ENCODE measurements at regions not wholly inside any gene's neighbourhood (a gene's known extent, or its start where the extent isn't known, plus 50 kb on each side); places are given as distances from the start of the nearest gene placed in this dataset.

GRCh38 chr15:69802432-69802831, 295.3 kb downstream of the TLE3 start:
- H3K9me3 ChIP-seq (ENCODE audit: control insufficient read depth, insufficient read depth, low read depth, low read length) = no peaks in the 10 kb centered on the region
- H3K36me3 ChIP-seq (ENCODE audit: control insufficient read depth, insufficient read depth, low read length) = no peaks in the 10 kb centered on the region
- ATAC-seq (no peak), DNase-seq (ENCODE audit: low read depth, low spot score) (no peak)
- intact Hi-C loops (cut with micrococcal nuclease; ENCODE audit: unreplicated experiment) = no loop called here
- no peak overlapping the region for H3K4me3 ChIP-seq (ENCODE audit: low read depth in 2 of 2, low read length in 2 of 2)
- no peaks in the 10 kb centered on the region for H3K4me1 ChIP-seq (ENCODE audit: control insufficient read depth, insufficient read depth, low read length)
- in situ Hi-C loops (cut with HindIII; ENCODE audit: low pct_unique_long_range_greater_than_20kb, low sequenced_read_pairs) = no loop called here
- no peak overlapping the region for H3K27ac ChIP-seq (ENCODE audit: low read length)
- no TSS peak for BruUV-seq (replicated peaks)
- ChIA-PET POLR2A (no interaction called here), CTCF (no interaction called here)
- TF ChIP-seq, protein P1, sequence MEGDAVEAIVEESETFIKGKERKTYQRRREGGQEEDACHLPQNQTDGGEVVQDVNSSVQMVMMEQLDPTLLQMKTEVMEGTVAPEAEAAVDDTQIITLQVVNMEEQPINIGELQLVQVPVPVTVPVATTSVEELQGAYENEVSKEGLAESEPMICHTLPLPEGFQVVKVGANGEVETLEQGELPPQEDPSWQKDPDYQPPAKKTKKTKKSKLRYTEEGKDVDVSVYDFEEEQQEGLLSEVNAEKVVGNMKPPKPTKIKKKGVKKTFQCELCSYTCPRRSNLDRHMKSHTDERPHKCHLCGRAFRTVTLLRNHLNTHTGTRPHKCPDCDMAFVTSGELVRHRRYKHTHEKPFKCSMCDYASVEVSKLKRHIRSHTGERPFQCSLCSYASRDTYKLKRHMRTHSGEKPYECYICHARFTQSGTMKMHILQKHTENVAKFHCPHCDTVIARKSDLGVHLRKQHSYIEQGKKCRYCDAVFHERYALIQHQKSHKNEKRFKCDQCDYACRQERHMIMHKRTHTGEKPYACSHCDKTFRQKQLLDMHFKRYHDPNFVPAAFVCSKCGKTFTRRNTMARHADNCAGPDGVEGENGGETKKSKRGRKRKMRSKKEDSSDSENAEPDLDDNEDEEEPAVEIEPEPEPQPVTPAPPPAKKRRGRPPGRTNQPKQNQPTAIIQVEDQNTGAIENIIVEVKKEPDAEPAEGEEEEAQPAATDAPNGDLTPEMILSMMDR (IDR thresholded peaks at IDR 0.05) = no peak
- TF ChIP-seq POLR2AphosphoS5 (IDR thresholded peaks at IDR 0.05; ENCODE audit: low read depth, low read length) (no peak), TCF7L2 (IDR thresholded peaks at IDR 0.05; ENCODE audit: low read depth, low read length) (no peak)
- no peaks in the 10 kb centered on the region for H3K27me3 ChIP-seq (ENCODE audit: control insufficient read depth, insufficient read depth, low read length)

DNA sequence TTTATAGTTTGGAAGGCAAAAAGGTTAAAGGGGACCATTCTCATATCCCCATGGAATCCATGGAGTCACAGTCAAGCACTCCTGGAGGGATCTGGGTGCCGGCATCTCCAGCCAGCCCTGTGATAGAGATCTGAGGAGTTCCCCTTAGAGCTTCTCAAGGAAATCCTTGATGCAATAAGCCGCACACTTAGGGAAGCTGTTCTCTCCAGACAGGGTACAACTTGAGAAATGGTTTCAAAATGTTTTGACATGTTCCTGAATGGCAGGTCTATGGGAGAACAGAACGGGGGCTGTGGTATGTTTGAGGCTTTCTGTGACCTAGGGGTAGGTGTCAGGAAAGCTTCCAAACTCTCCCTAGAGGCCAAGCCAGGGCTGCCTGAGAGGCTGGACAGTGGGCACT, 292.9 kb downstream of the TLE3 start:
- no peak for ATAC-seq
- no TSS peak for BruUV-seq (replicated peaks)
- no peak for TF ChIP-seq TCF7L2 (IDR thresholded peaks at IDR 0.05; ENCODE audit: low read depth, low read length)
- TF ChIP-seq, protein P1 (IDR thresholded peaks at IDR 0.05) = no peak
- TF ChIP-seq SIN3A (IDR thresholded peaks at IDR 0.05; ENCODE audit: borderline replicate concordance, insufficient read depth, low read depth, low read length) = no peak
- TF ChIP-seq POLR2AphosphoS5 (IDR thresholded peaks at IDR 0.05; ENCODE audit: low read depth, low read length) = no peak
- intact Hi-C loops (cut with micrococcal nuclease; ENCODE audit: unreplicated experiment) (no loop called here), in situ Hi-C loops (cut with HindIII; ENCODE audit: low pct_unique_long_range_greater_than_20kb, low sequenced_read_pairs) (no loop called here)
- no peak for DNase-seq (ENCODE audit: low read depth, low spot score)
- POLR2A ChIA-PET = no interaction called here
- Histone ChIP-seq H3K36me3 (ENCODE audit: control insufficient read depth, insufficient read depth, low read length) (no peaks in the 10 kb centered on the region), H3K27ac (ENCODE audit: low read length) (no peak overlapping the region), H3K4me1 (ENCODE audit: control insufficient read depth, insufficient read depth, low read length) (no peaks in the 10 kb centered on the region), H3K27me3 (ENCODE audit: control insufficient read depth, insufficient read depth, low read length) (no peaks in the 10 kb centered on the region), H3K9me3 (ENCODE audit: control insufficient read depth, insufficient read depth, low read depth, low read length) (no peaks in the 10 kb centered on the region), H3K4me3 (ENCODE audit: low read depth in 2 of 2, low read length in 2 of 2) (no peak overlapping the region)
- CTCF ChIA-PET = no interaction called here

DNA sequence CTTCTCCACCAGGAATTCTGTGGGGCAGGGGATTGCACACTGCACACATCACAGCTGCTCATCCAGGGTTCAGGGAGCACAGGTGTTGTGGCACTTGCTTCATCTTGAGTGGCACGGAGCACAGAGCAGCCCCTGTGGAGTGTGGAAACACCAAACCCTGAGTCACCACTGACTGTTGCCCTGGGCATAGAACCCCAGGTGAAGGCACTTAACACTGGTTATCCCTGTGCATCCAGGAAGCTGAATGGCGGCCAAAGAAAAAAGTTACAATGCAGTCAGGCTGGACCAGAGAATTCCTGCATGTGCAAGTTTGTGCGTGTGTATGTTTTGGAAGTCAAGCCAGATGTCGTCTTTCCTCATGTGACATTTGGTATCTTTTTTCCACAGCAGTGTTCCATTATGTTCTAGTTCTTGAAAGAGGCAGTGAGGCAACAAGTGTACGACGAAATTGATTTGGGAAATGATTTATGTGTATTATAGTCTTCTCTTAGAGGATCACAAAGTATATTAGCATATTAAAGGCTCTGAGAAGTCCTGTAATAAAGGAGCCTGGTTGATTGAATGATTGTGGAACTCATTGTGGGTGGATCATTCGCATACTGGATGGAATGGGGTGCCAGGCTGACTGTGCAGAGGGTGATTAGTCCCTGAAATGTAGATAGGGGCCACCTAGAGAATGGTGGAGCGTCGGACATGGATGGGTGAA, 292.3 kb downstream of the TLE3 start:
- H3K36me3 ChIP-seq (ENCODE audit: control insufficient read depth, insufficient read depth, low read length) = no peaks in the 10 kb centered on the region
- in situ Hi-C loops (cut with HindIII; ENCODE audit: low pct_unique_long_range_greater_than_20kb, low sequenced_read_pairs) (no loop called here), intact Hi-C loops (cut with micrococcal nuclease; ENCODE audit: unreplicated experiment) (no loop called here)
- no peak overlapping the region for H3K4me3 ChIP-seq (ENCODE audit: low read depth in 2 of 2, low read length in 2 of 2)
- DNase-seq (ENCODE audit: low read depth, low spot score) (no peak), ATAC-seq (no peak)
- POLR2A ChIA-PET = no interaction called here
- BruUV-seq (replicated peaks) = no TSS peak
- CTCF ChIA-PET = no interaction called here
- TF ChIP-seq, protein P1 (IDR thresholded peaks at IDR 0.05) = no peak
- TF ChIP-seq TCF7L2 (IDR thresholded peaks at IDR 0.05; ENCODE audit: low read depth, low read length) (no peak), POLR2AphosphoS5 (IDR thresholded peaks at IDR 0.05; ENCODE audit: low read depth, low read length) (no peak), SIN3A (IDR thresholded peaks at IDR 0.05; ENCODE audit: borderline replicate concordance, insufficient read depth, low read depth, low read length) (no peak)
- TF ChIP-seq, protein P2, sequence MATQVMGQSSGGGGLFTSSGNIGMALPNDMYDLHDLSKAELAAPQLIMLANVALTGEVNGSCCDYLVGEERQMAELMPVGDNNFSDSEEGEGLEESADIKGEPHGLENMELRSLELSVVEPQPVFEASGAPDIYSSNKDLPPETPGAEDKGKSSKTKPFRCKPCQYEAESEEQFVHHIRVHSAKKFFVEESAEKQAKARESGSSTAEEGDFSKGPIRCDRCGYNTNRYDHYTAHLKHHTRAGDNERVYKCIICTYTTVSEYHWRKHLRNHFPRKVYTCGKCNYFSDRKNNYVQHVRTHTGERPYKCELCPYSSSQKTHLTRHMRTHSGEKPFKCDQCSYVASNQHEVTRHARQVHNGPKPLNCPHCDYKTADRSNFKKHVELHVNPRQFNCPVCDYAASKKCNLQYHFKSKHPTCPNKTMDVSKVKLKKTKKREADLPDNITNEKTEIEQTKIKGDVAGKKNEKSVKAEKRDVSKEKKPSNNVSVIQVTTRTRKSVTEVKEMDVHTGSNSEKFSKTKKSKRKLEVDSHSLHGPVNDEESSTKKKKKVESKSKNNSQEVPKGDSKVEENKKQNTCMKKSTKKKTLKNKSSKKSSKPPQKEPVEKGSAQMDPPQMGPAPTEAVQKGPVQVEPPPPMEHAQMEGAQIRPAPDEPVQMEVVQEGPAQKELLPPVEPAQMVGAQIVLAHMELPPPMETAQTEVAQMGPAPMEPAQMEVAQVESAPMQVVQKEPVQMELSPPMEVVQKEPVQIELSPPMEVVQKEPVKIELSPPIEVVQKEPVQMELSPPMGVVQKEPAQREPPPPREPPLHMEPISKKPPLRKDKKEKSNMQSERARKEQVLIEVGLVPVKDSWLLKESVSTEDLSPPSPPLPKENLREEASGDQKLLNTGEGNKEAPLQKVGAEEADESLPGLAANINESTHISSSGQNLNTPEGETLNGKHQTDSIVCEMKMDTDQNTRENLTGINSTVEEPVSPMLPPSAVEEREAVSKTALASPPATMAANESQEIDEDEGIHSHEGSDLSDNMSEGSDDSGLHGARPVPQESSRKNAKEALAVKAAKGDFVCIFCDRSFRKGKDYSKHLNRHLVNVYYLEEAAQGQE (IDR thresholded peaks at IDR 0.05; ENCODE audit: insufficient read depth in 1 of 2, low read depth in 2 of 2, low read length in 1 of 2) = no peak
- H3K9me3 ChIP-seq (ENCODE audit: control insufficient read depth, insufficient read depth, low read depth, low read length) = no peaks in the 10 kb centered on the region
- no peaks in the 10 kb centered on the region for H3K27me3 ChIP-seq (ENCODE audit: control insufficient read depth, insufficient read depth, low read length)
- H3K27ac ChIP-seq (ENCODE audit: low read length) = no peak overlapping the region
- H3K4me1 ChIP-seq (ENCODE audit: control insufficient read depth, insufficient read depth, low read length) = no peaks in the 10 kb centered on the region
